ENCODE measurements at regions not wholly inside any gene's neighbourhood (a gene's known extent, or its start where the extent isn't known, plus 50 kb on each side); places are given as distances from the start of the nearest gene placed in this dataset.

DNA sequence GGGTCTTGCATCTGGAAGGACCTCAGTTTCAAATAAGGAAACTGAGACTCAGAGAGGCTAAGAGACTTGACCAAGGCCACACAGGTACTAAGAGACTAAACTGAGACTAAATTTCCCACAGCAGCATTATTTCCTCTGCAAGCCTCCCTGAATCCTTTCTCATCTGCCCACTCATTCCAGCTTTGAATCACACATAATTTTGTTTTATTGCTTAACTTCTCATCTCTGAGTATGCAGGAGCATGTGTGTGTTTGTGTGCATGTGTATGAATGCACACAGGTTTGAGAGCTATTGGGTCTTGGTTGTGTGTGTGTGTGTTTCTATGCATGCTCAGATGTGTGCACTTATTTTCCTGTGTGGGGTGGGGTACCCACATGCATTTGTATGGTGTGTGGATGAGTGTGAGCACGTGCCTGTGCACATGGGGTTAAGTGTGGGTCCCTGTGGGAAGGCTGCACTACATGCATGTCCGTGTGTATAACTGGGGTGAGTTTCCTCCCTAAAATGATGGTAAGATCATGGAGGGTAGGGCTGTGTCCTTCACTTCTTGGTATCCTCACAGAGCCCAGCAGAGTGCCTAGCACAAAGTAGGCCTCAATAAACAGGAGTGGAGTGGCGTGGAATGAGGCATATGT lies 74.4 kb upstream of the ZC3H12A start:
- 75% methylated on average over 3 of the region's 3 CpGs for WGBS (ENCODE audit: low lambda C conversion rate, missing lambda C conversion rate)
- no peaks in the 10 kb centered on the region for H4K20me1 ChIP-seq (ENCODE audit: insufficient read depth, poor library complexity, severe bottlenecking)
- H3K36me3 ChIP-seq (replicated peaks; ENCODE audit: insufficient read depth, low read depth) = no peaks in the 10 kb centered on the region
- no peaks in the 10 kb centered on the region for H3K9me2 ChIP-seq (replicated peaks; ENCODE audit: insufficient read depth)
- H3K9me3 ChIP-seq (ENCODE audit: low read depth) = no peaks in the 10 kb centered on the region
- no peak overlapping the region for H2AFZ ChIP-seq
- no peak overlapping the region for H3K4me2 ChIP-seq
- TF ChIP-seq EZH2 (IDR thresholded peaks at IDR 0.05; ENCODE audit: borderline replicate concordance) (no peak), EZH2phosphoT487 (IDR thresholded peaks at IDR 0.05; ENCODE audit: low read depth, severe bottlenecking, unreplicated experiment) (no peak)
- TF ChIP-seq, protein P1, sequence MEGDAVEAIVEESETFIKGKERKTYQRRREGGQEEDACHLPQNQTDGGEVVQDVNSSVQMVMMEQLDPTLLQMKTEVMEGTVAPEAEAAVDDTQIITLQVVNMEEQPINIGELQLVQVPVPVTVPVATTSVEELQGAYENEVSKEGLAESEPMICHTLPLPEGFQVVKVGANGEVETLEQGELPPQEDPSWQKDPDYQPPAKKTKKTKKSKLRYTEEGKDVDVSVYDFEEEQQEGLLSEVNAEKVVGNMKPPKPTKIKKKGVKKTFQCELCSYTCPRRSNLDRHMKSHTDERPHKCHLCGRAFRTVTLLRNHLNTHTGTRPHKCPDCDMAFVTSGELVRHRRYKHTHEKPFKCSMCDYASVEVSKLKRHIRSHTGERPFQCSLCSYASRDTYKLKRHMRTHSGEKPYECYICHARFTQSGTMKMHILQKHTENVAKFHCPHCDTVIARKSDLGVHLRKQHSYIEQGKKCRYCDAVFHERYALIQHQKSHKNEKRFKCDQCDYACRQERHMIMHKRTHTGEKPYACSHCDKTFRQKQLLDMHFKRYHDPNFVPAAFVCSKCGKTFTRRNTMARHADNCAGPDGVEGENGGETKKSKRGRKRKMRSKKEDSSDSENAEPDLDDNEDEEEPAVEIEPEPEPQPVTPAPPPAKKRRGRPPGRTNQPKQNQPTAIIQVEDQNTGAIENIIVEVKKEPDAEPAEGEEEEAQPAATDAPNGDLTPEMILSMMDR (IDR thresholded peaks at IDR 0.05; ENCODE audit: poor library complexity) = no peak
- H3K79me2 ChIP-seq = no peaks in the 10 kb centered on the region
- peaks cover 28% of the 10 kb centered on the region for H3K27me3 ChIP-seq
- H3K4me1 ChIP-seq (ENCODE audit: insufficient read depth) = no peaks in the 10 kb centered on the region
- no peak overlapping the region for H3K27ac ChIP-seq
- no peak for DNase-seq (ENCODE audit: low spot score)
- H3K4me3 ChIP-seq = no peak overlapping the region

DNA sequence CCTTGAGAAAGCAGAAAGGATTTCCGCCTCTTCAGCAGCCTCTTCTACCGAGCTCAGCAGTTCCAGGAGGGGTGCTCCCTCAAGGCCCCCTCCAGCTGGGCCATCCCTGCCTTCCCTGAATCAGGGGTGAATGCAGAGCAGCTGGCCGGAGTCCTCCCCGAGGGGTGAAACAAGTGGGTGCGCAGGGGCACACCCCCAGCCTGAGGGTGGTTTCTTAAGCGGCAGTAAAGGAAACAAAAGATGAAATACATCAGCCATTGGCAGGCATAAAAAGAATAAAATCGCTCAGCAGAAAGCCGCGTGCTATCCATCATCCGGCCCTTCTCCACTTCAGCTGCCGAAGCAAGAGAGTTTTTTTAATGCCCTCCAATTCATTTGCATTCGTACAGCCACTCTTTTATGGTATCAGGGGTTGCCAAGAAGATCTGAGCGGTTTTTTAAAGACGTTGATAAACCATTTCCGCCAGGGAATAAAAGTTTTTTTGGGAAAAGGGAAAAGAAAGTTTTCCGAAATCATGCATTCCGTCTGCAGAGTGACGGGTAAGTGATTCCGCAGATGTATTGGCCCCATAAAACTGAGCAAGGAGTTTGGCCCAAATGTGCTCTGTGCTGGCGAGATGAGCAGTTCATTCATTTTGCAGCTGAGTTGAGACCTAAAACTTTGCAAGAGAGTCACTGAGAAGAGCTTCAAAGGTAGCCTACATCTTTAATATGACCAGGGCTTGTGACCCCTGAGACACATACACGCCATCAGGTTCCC lies 73.7 kb upstream of the ZC3H12A start:
- Histone ChIP-seq H4K20me1 (ENCODE audit: insufficient read depth, poor library complexity, severe bottlenecking) (no peaks in the 10 kb centered on the region), H3K36me3 (replicated peaks; ENCODE audit: insufficient read depth, low read depth) (no peaks in the 10 kb centered on the region), H3K9me3 (ENCODE audit: low read depth) (no peaks in the 10 kb centered on the region), H3K27me3 (peaks cover 21% of the 10 kb centered on the region), H3K4me2 (no peak overlapping the region), H3K4me1 (ENCODE audit: insufficient read depth) (no peaks in the 10 kb centered on the region), H3K4me3 (no peak overlapping the region), H2AFZ (no peak overlapping the region), H3K27ac (no peak overlapping the region), H3K9me2 (replicated peaks; ENCODE audit: insufficient read depth) (no peaks in the 10 kb centered on the region), H3K79me2 (no peaks in the 10 kb centered on the region)
- 80% methylated on average over 21 of the region's 21 CpGs for WGBS (ENCODE audit: low lambda C conversion rate, missing lambda C conversion rate)
- TF ChIP-seq EZH2phosphoT487 (IDR thresholded peaks at IDR 0.05; ENCODE audit: low read depth, severe bottlenecking, unreplicated experiment) (no peak), EZH2 (IDR thresholded peaks at IDR 0.05; ENCODE audit: borderline replicate concordance) (no peak)
- TF ChIP-seq, protein P1 (IDR thresholded peaks at IDR 0.05; ENCODE audit: poor library complexity) = no peak
- DNase-seq (ENCODE audit: low spot score) = no peak

DNA sequence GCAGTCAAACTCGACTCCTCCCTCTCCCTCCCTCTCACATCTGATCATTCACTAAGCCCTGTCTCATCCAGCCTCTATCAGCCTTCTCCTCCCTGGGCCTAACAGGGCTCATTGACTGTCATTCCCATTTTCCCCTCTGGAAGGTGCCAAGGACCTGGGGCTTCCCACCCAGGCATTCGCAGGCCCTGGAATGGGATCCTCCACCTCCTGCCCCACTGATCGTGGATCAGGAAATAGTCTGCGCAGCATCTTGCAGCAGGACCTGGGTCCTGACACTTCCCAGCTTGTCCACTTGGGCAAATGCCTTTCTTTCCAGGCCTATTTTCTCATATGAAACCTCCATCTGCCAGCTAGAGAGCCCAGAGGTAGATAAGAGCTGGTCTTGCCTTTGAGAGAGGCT lies 71.2 kb upstream of the ZC3H12A start:
- no peaks in the 10 kb centered on the region for H3K36me3 ChIP-seq (replicated peaks; ENCODE audit: insufficient read depth, low read depth)
- H2AFZ ChIP-seq = no peak overlapping the region
- H3K79me2 ChIP-seq = no peaks in the 10 kb centered on the region
- H4K20me1 ChIP-seq (ENCODE audit: insufficient read depth, poor library complexity, severe bottlenecking) = no peaks in the 10 kb centered on the region
- H3K4me2 ChIP-seq = no peak overlapping the region
- DNase-seq (ENCODE audit: low spot score) = no peak
- no peaks in the 10 kb centered on the region for H3K9me3 ChIP-seq (ENCODE audit: low read depth)
- WGBS (ENCODE audit: low lambda C conversion rate, missing lambda C conversion rate) = 80% methylated on average over 4 of the region's 4 CpGs
- no peaks in the 10 kb centered on the region for H3K9me2 ChIP-seq (replicated peaks; ENCODE audit: insufficient read depth)
- H3K27me3 ChIP-seq = peaks cover 11% of the 10 kb centered on the region
- H3K27ac ChIP-seq = no peak overlapping the region
- TF ChIP-seq EZH2 (IDR thresholded peaks at IDR 0.05; ENCODE audit: borderline replicate concordance) (no peak), EZH2phosphoT487 (IDR thresholded peaks at IDR 0.05; ENCODE audit: low read depth, severe bottlenecking, unreplicated experiment) (no peak)
- TF ChIP-seq, protein P1 (IDR thresholded peaks at IDR 0.05; ENCODE audit: poor library complexity) = no peak
- no peaks in the 10 kb centered on the region for H3K4me1 ChIP-seq (ENCODE audit: insufficient read depth)
- no peak overlapping the region for H3K4me3 ChIP-seq

Data from hepatocyte (in vitro differentiated cells).